Astrocyte of the spinal cord (primary cell): ENCODE measurements at regions not wholly inside any gene's neighbourhood (a gene's known extent, or its start where the extent isn't known, plus 50 kb on each side); places are given as distances from the start of the nearest gene placed in this dataset.
A peak's percentile ranks its signal among the peaks of the same experiment; 100 is the strongest.

Experiments
- DNase-seq: peaks from one replicate; pipeline ENCODE4 v3.0.0; 2011; ENCODE audit warnings: low read depth, low spot score
- H3K4me3 ChIP-seq: 2 replicates; pipeline ENCODE4 v1.5.1; 2011; ENCODE audit warnings: low read depth, mild to moderate bottlenecking, low read length, moderate library complexity
- in situ Hi-C: cut with HindIII; loops from 2 replicates; pipeline ENCODE4 v1.10.0; 2017; ENCODE audit warnings: low sequenced_read_pairs
- TF ChIP-seq, protein P1 (sequence below): IDR thresholded peaks from 2 replicates; pipeline ENCODE4 v1.5.1; 2012; ENCODE audit warnings: low read depth, mild to moderate bottlenecking, low read length, inconsistent platforms

- TF ChIP-seq, protein P1, sequence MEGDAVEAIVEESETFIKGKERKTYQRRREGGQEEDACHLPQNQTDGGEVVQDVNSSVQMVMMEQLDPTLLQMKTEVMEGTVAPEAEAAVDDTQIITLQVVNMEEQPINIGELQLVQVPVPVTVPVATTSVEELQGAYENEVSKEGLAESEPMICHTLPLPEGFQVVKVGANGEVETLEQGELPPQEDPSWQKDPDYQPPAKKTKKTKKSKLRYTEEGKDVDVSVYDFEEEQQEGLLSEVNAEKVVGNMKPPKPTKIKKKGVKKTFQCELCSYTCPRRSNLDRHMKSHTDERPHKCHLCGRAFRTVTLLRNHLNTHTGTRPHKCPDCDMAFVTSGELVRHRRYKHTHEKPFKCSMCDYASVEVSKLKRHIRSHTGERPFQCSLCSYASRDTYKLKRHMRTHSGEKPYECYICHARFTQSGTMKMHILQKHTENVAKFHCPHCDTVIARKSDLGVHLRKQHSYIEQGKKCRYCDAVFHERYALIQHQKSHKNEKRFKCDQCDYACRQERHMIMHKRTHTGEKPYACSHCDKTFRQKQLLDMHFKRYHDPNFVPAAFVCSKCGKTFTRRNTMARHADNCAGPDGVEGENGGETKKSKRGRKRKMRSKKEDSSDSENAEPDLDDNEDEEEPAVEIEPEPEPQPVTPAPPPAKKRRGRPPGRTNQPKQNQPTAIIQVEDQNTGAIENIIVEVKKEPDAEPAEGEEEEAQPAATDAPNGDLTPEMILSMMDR, result no peak
- no peak for DNase-seq
- in situ Hi-C loops, result no loop called here
- no peak overlapping the region for H3K4me3 ChIP-seq
Observed at GRCh38 chr11:128367573-128367972, 219.8 kb downstream of the ETS1 start.

DNA sequence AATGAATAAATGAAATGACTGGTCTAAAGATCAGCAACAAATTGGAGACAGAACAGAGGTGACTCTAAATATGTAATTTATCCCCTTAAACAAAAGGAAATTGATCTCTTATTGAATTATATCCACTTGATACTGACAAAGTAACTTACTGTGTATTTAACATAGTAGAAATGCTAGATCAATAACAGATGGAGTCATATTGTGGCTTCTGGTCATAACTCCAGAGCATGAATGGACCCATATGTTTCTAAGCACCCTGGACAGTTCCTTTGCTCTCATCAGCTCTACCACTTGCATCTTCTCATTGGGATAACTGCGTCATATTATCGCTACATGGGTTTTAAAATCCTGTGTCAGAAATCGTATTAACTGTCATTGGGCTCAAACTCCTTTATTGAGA is 222.3 kb downstream of the ETS1 start:
- peak; percentile 72 for DNase-seq
- TF ChIP-seq, protein P1, result no peak
- H3K4me3 ChIP-seq, result no peak overlapping the region
- in situ Hi-C loops, result no loop called here

DNA sequence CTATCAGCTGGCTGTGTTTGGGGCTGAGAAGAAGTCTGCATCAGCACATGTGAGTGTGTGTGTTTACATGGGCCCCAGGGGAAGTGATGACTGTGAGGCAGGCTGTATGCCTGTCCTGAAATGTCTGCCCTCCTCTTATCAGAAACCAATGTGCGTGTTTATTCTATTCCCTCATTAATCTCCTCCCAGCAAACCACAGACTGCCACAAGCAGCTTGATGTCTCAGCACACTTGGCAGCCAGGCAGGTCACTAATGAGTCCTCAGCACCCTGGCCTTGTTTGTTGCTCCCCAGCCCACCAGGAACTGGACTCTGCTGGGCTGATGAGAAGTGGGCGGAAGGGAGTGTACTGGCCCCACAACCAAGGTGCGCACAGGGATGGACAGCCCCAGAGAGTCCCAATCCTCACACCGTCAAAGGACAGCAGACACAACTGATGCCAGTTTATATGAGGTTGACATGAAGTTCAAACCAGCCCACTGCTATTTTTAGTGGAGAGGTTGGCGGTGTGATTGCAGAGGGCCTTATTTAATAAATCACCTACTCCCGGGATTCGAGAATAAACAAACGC is 225.8 kb downstream of the ETS1 start:
- TF ChIP-seq, protein P1, result no peak
- peak; percentile 46 for DNase-seq
- in situ Hi-C loops, result no loop called here
- H3K4me3 ChIP-seq, result no peak overlapping the region

DNA sequence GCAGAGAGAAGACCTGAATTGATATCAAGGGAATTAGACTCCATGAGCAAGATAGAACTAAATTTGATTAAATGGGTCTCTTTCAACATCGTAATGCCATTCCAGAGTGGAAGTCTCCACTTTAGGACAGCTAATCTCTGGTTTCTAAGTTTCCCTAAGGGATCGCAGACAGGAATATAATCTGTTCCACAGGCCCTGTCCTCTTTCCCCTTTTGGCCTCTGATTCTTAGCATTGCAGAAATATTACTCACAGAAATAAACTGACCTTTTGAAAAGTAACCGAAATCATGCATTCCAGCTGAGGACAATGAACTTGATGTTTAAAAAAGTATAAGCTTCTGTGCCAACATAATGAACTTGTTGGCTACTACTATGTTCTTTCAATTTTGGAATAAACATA is 227.8 kb downstream of the ETS1 start:
- TF ChIP-seq, protein P1, result no peak
- no peak overlapping the region for H3K4me3 ChIP-seq
- no peak for DNase-seq
- in situ Hi-C loops, result no loop called here

- in situ Hi-C loops, result no loop called here
- TF ChIP-seq, protein P1, result no peak
- no peak overlapping the region for H3K4me3 ChIP-seq
- no peak for DNase-seq
Observed at GRCh38 chr11:128357073-128357472, 230.3 kb downstream of the ETS1 start.

- in situ Hi-C loops, result no loop called here
- H3K4me3 ChIP-seq, result no peak overlapping the region
- TF ChIP-seq, protein P1, result no peak
- no peak for DNase-seq
Observed at GRCh38 chr11:128355558-128355957, 231.8 kb downstream of the ETS1 start.

DNA sequence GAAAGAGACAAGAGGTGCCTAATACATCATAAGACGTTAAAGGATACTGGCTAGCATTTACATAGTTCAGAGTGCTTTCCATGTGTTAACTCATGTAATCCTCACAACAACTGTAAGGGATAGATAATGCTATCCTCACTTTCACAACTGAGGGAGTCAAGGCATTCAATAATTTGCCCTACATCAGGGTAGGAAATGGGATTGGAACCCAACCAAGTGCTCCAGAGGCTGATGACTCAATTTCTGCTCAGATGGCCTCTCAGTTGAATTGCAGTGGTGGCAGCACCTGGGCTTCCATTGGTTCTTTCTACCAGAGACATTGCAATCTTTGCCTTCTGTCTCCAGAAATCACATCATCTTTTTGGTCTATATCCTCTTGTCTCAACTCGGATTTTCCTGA is 232.9 kb downstream of the ETS1 start:
- DNase-seq, result no peak
- in situ Hi-C loops, result no loop called here
- TF ChIP-seq, protein P1, result no peak
- no peak overlapping the region for H3K4me3 ChIP-seq
